K562 (cell line): ENCODE measurements at regions not wholly inside any gene's neighbourhood (a gene's known extent, or its start where the extent isn't known, plus 50 kb on each side); places are given as distances from the start of the nearest gene placed in this dataset.

ENCODE experiments used
- ATAC-seq: fragments of 200-7000 bp; cut with Tn5 transposase; 3 replicates; pipeline ENCODE4 v1.9.1; 2020; ENCODE audit warnings: moderate library complexity
- BruUV-seq: library from RNA; stranded (reverse); fragments of 400-500 nt; replicated peaks from 2 replicates; lab custom pipeline; 2021; lab: Mats Ljungman, UMichigan
- CTCF ChIA-PET: fragments of 300-600 bp; formaldehyde crosslinking; extraction: SDS; loops from one replicate; lab custom pipeline; 2021; ENCODE audit warnings: low intra/inter-chr PET ratio; lab: Yijun Ruan, JAX
- POLR2A ChIA-PET: fragments of 300-600, 350-650 bp; sonication (Branson Sonifier 250); formaldehyde crosslinking; extraction: SDS; loops from one replicate; lab custom pipeline; 2021; ENCODE audit warnings: antibody characterized with exemption, inconsistent platforms; lab: Yijun Ruan, JAX
- DNase-seq, 4 experiments: peaks; one replicate each; pipeline versions ENCODE4 v3.0.0 to v3.0.0-alpha.2; 2011 to 2018; ENCODE audit warnings: low spot score in 3 of 4, mixed read lengths in 3 of 4; ENCODE audit errors: extremely low read depth in 1 of 4
- FAIRE-seq: peaks from 2 replicates; lab custom pipeline; 2011; peaks lifted over from hg19 to GRCh38; lab: Jason Lieb, UNC
- H2AFZ ChIP-seq: 2 replicates; pipeline ENCODE4 v1.6.0; 2011; ENCODE audit warnings: low read depth, low read length, control low read depth, inconsistent platforms
- H3K27ac ChIP-seq: fragments of 200-600 bp; 3 replicates; pipeline ENCODE4 v1.8.0; 2011; ENCODE audit warnings: low read depth, mild to moderate bottlenecking, control low read depth, inconsistent platforms, low read length, moderate library complexity, mixed read lengths; ENCODE audit errors: extremely low read depth
- H3K27me3 ChIP-seq, 2 experiments: fragments of 300-600 bp in 1 of 2; 2 replicates in 1 of 2; 3 replicates in 1 of 2; pipeline versions ENCODE4 v1.6.0 to v1.8.0; 2011; ENCODE audit warnings: inconsistent platforms in 2 of 2, low read length in 2 of 2, mild to moderate bottlenecking in 1 of 2, mixed read lengths in 1 of 2, moderate library complexity in 1 of 2; ENCODE audit not compliant: control insufficient read depth in 2 of 2, insufficient read depth in 2 of 2
- H3K36me3 ChIP-seq: fragments of 300-600 bp; 3 replicates; pipeline ENCODE4 v1.8.0; 2011; ENCODE audit warnings: mild to moderate bottlenecking, low read length, inconsistent platforms; ENCODE audit not compliant: control insufficient read depth, insufficient read depth
- H3K4me1 ChIP-seq, 2 experiments: fragments of 200-600 bp in 1 of 2; replicated peaks in 1 of 2; 2 replicates in 1 of 2; 3 replicates in 1 of 2; pipeline versions ENCODE4 v1.5.1 to v1.8.0; 2011; ENCODE audit warnings: inconsistent platforms in 2 of 2, low read length in 2 of 2, mild to moderate bottlenecking in 1 of 2, mixed read lengths in 1 of 2, moderate library complexity in 1 of 2; ENCODE audit not compliant: control insufficient read depth in 2 of 2, insufficient read depth in 2 of 2
- H3K4me2 ChIP-seq: 2 replicates; pipeline ENCODE4 v1.6.1; 2011; ENCODE audit warnings: low read length, control low read depth, inconsistent platforms, mixed read lengths; ENCODE audit not compliant: insufficient read depth
- H3K4me3 ChIP-seq: fragments of 200-600 bp; sonication (generic), shearing (Covaris generic); 2 replicates; pipeline ENCODE4 v1.5.1; 2016; ENCODE audit warnings: control low read depth, inconsistent platforms
- H3K79me2 ChIP-seq: fragments of 200-600 bp; 3 replicates; pipeline ENCODE4 v1.8.0; 2011; ENCODE audit warnings: low read length, inconsistent platforms; ENCODE audit not compliant: control insufficient read depth, insufficient read depth
- H3K9ac ChIP-seq, 2 experiments: 2 replicates each; pipeline versions ENCODE4 v1.6.0 to v1.6.1; 2011; ENCODE audit warnings: low read depth in 2 of 2, low read length in 2 of 2, control low read depth in 1 of 2, inconsistent platforms in 1 of 2, mild to moderate bottlenecking in 1 of 2, mixed read lengths in 1 of 2; ENCODE audit not compliant: insufficient read depth in 1 of 2
- H3K9me1 ChIP-seq: one replicate; pipeline ENCODE4 v1.6.0; 2011; ENCODE audit warnings: inconsistent platforms, mild to moderate bottlenecking, low read length, moderate library complexity; ENCODE audit not compliant: control insufficient read depth, insufficient read depth
- H3K9me3 ChIP-seq: replicated peaks from 2 replicates; pipeline ENCODE4 v1.5.1; 2011; ENCODE audit warnings: low read depth, low read length, inconsistent platforms; ENCODE audit not compliant: control insufficient read depth, insufficient read depth
- H4K20me1 ChIP-seq: replicated peaks from 2 replicates; pipeline ENCODE4 v1.6.1; 2011; ENCODE audit warnings: low read length, inconsistent platforms, mixed read lengths; ENCODE audit not compliant: control insufficient read depth, insufficient read depth
- BCOR ChIP-seq: fragments of 450-650 bp; IDR thresholded peaks from 2 replicates; pipeline ENCODE4 v1.6.1; 2016
- CCNT2 ChIP-seq: IDR thresholded peaks from 2 replicates; pipeline ENCODE4 v1.6.1; 2011; ENCODE audit warnings: borderline replicate concordance, low read depth, mild to moderate bottlenecking, moderate library complexity, mixed read lengths, low read length; ENCODE audit not compliant: insufficient read length; ENCODE audit errors: extremely low read depth
- CSDE1 ChIP-seq, 2 experiments: fragments of 450-650 bp; IDR thresholded peaks; 2 replicates each; pipeline ENCODE4 v1.6.1; 2016; ENCODE audit warnings: mild to moderate bottlenecking in 1 of 2
- HMG20B ChIP-seq: fragments of 250-450 bp; sonication (Bioruptor Pico); IDR thresholded peaks from 2 replicates; pipeline ENCODE4 v1.5.0; 2021; ENCODE audit warnings: mild to moderate bottlenecking
- NFIC ChIP-seq: fragments of 450-650 bp; IDR thresholded peaks from 2 replicates; pipeline ENCODE4 v1.6.1; 2017; ENCODE audit warnings: mild to moderate bottlenecking, inconsistent platforms
- RAD51 ChIP-seq: fragments of 450-650 bp; IDR thresholded peaks from 2 replicates; pipeline ENCODE4 v1.7.1; 2016; ENCODE audit warnings: low read depth, mild to moderate bottlenecking, borderline replicate concordance
- RBM25 ChIP-seq: fragments of 200-400 bp; formaldehyde crosslinking; IDR thresholded peaks from 2 replicates; pipeline ENCODE4 v1.6.1; 2018; ENCODE audit warnings: low read length, low read depth, moderate library complexity; ENCODE audit not compliant: severe bottlenecking
- SRSF7 ChIP-seq: fragments of 200-400 bp; formaldehyde crosslinking; optimal IDR thresholded peaks from 2 replicates; pipeline ENCODE3; 2017; ENCODE audit warnings: mild to moderate bottlenecking, low read depth, low read length
- TCF7 ChIP-seq: sonication (generic); IDR thresholded peaks from 2 replicates; pipeline ENCODE4 v1.6.1; 2016; ENCODE audit warnings: antibody characterized with exemption, borderline replicate concordance
- ZBTB49 ChIP-seq: sonication (generic); formaldehyde crosslinking; IDR thresholded peaks from 2 replicates; pipeline ENCODE4 v1.8.0; 2022; ENCODE audit warnings: missing genetic modification reagents, mild to moderate bottlenecking, borderline replicate concordance
- ZFP30 ChIP-seq: fragments of 250-450 bp; sonication (Bioruptor Pico); IDR thresholded peaks from 2 replicates; pipeline ENCODE4 v1.8.0; 2022; ENCODE audit warnings: moderate library complexity, mild to moderate bottlenecking, inconsistent platforms, borderline replicate concordance
- ZNF384 ChIP-seq: IDR thresholded peaks from 2 replicates; pipeline ENCODE4 v1.6.1; 2012; ENCODE audit warnings: low read depth, low read length, improper control_type of control experiment
- ZSCAN29 ChIP-seq: fragments of 450-650 bp; IDR thresholded peaks from 2 replicates; pipeline ENCODE4 v1.6.1; 2017
- WGBS: fragments of 100-300 bp; shearing (Covaris generic); methylation state at CpG from one replicate; pipeline ENCODE4 v1.1.6; 2016; ENCODE audit warnings: low coverage, mixed read lengths; ENCODE audit not compliant: insufficient coverage; ENCODE audit errors: missing lambda C conversion rate; 5-methylcytosine and 5-hydroxymethylcytosine counted together
- in situ Hi-C: fragments of 300-500 bp; cut with MboI; formaldehyde crosslinking; loops from 4 replicates; pipeline ENCODE4 v1.15.0; 2018; ENCODE audit warnings: inconsistent platforms, mixed read lengths
- intact Hi-C: fragments of 100-400 bp; cut with micrococcal nuclease; formaldehyde crosslinking; loops from 2 replicates; pipeline ENCODE4 v1.14.2; 2022

- no peaks in the 10 kb centered on the region for H3K9me3 ChIP-seq
- no peak overlapping the region for H3K9ac ChIP-seq
- 31% methylated on average over 8 of the region's 8 CpGs for WGBS
- H3K4me3 ChIP-seq = no peak overlapping the region
- ATAC-seq (no peak), DNase-seq (no peak), FAIRE-seq (no peak)
- no peaks in the 10 kb centered on the region for H3K79me2 ChIP-seq
- in situ Hi-C loops (no loop called here), intact Hi-C loops (no loop called here)
- BruUV-seq = no TSS peak
- H3K4me1 ChIP-seq = no peaks in the 10 kb centered on the region
- peaks cover 0 to 4% of the 10 kb centered on the region in 2 experiments; a peak in 1 of 5 replicates for H3K27me3 ChIP-seq
- no peaks in the 10 kb centered on the region for H3K36me3 ChIP-seq
- H3K9me1 ChIP-seq = no peaks in the 10 kb centered on the region
- ChIA-PET POLR2A (no interaction called here), CTCF (no interaction called here)
- no peak overlapping the region for H2AFZ ChIP-seq
- TF ChIP-seq RBM25 (peak; percentile 86), BCOR (peak; percentile 60; the same call in 1 of the 2 replicates), ZSCAN29 (no peak), CCNT2 (no peak), ZNF384 (no peak)
- H4K20me1 ChIP-seq = no peaks in the 10 kb centered on the region
- H3K4me2 ChIP-seq = no peak overlapping the region
- no peak overlapping the region for H3K27ac ChIP-seq
Observed at GRCh38 chr22:26792522-26792921, 135.1 kb downstream of the MIAT start.

DNA sequence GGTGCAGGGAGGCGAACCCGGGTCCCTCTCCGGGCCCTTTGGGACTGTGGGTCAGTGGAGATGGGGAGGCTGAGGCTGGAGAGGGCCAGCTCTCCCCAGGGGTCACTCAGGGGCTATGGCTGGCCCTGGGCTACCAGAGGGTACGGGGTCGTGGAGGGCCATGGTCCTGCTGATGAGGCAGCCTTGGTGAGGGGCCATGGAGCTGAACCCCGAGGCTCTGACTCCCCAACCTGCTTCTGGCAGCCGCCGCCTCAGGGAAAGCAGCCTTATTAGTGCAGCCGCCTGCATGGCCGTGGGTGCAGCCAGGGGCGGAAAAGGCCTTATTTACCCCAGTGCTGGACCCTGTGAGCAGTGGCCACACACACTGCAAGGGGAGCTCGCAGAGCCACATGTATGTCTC is 139.4 kb downstream of the MIAT start:
- Histone ChIP-seq H3K4me2 (no peak overlapping the region), H3K36me3 (no peaks in the 10 kb centered on the region), H3K9me1 (no peaks in the 10 kb centered on the region), H3K79me2 (no peaks in the 10 kb centered on the region), H3K4me3 (no peak overlapping the region), H2AFZ (no peak overlapping the region), H3K27ac (no peak overlapping the region), H4K20me1 (no peaks in the 10 kb centered on the region), H3K9ac (no peak overlapping the region), H3K27me3 (peaks cover 0 to 9% of the 10 kb centered on the region in 2 experiments; a peak in 1 of 5 replicates), H3K4me1 (peaks cover 0 to 3% of the 10 kb centered on the region in 2 experiments; a peak in 2 of 5 replicates), H3K9me3 (no peaks in the 10 kb centered on the region)
- intact Hi-C loops = no loop called here
- in situ Hi-C loops = no loop called here
- POLR2A ChIA-PET = interaction anchor here (1.3 kb wide), 1 partner anchor 13 kb away, joined by 5 read pairs; no protein-coding TSS in a partner anchor
- FAIRE-seq (no peak), DNase-seq (no peak), ATAC-seq (no peak)
- no TSS peak for BruUV-seq
- CTCF ChIA-PET = no interaction called here
- 1% methylated on average over 12 of the region's 12 CpGs for WGBS
- TF ChIP-seq HMG20B (CRISPR knock-in tag) (no peak), ZFP30 (CRISPR knock-in tag) (no peak), ZBTB49 (CRISPR knock-in tag) (no peak), RAD51 (no peak), NFIC (no peak), TCF7 (no peak), SRSF7 (no peak), CSDE1 (IDR thresholded peaks at IDR 0.05) (no peak)
